ENCODE measurements at regions not wholly inside any gene's neighbourhood (a gene's known extent, or its start where the extent isn't known, plus 50 kb on each side); places are given as distances from the start of the nearest gene placed in this dataset.
A peak's percentile ranks its signal among the peaks of the same experiment; 100 is the strongest.

GRCh38 chr2:220417503-220417902 is 790.1 kb downstream of the SLC4A3 start:
- no peak for FAIRE-seq
- DNase-seq (ENCODE audit: insufficient read length, low spot score) = no peak
- TF ChIP-seq POLR2A (IDR thresholded peaks at IDR 0.05; ENCODE audit: low read depth, low read length) = no peak
- TF ChIP-seq POLR2AphosphoS5 (IDR thresholded peaks at IDR 0.05; ENCODE audit: low read depth, low read length) = no peak
- no peak for TF ChIP-seq TAF1 (IDR thresholded peaks at IDR 0.05; ENCODE audit: low read depth, low read length)
- TF ChIP-seq POU2F2 (IDR thresholded peaks at IDR 0.05; ENCODE audit: low read depth, low read length) = no peak
- TF ChIP-seq PAX5 (IDR thresholded peaks at IDR 0.05; ENCODE audit: insufficient read depth, low read length, severe bottlenecking) = no peak
- TF ChIP-seq SPI1 (IDR thresholded peaks at IDR 0.05; ENCODE audit: low read depth, low read length) = no peak

DNA sequence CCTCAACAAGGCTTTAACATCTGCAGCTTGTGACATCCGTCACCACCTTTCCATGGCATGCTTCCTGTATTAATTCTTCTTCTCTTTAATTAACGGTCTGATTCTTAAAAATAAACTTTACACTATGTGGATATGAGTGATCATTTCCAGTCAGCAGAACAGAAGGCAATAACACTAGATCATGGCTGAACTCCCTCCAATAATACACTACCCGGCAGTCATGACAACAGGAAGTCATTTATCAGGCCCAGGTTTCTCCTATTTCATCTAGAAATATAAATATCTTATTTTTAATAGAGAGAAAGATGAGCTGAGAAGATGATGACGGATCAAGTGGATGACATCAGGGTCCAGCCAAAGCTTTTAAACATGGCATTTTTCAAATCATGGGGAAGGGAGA is 792.2 kb downstream of the SLC4A3 start:
- DNase-seq (ENCODE audit: insufficient read length, low spot score) = no peak
- TF ChIP-seq POU2F2 (IDR thresholded peaks at IDR 0.05; ENCODE audit: low read depth, low read length) (no peak), POLR2A (IDR thresholded peaks at IDR 0.05; ENCODE audit: low read depth, low read length) (no peak), TAF1 (IDR thresholded peaks at IDR 0.05; ENCODE audit: low read depth, low read length) (no peak), PAX5 (IDR thresholded peaks at IDR 0.05; ENCODE audit: insufficient read depth, low read length, severe bottlenecking) (no peak), SPI1 (IDR thresholded peaks at IDR 0.05; ENCODE audit: low read depth, low read length) (no peak), POLR2AphosphoS5 (IDR thresholded peaks at IDR 0.05; ENCODE audit: low read depth, low read length) (no peak)
- no peak for FAIRE-seq

GRCh38 chr2:220420820-220421219 is 793.4 kb downstream of the SLC4A3 start:
- no peak for TF ChIP-seq TAF1 (IDR thresholded peaks at IDR 0.05; ENCODE audit: low read depth, low read length)
- TF ChIP-seq PAX5 (IDR thresholded peaks at IDR 0.05; ENCODE audit: insufficient read depth, low read length, severe bottlenecking) = no peak
- TF ChIP-seq SPI1 (IDR thresholded peaks at IDR 0.05; ENCODE audit: low read depth, low read length) = no peak
- TF ChIP-seq POU2F2 (IDR thresholded peaks at IDR 0.05; ENCODE audit: low read depth, low read length) = no peak
- no peak for TF ChIP-seq POLR2AphosphoS5 (IDR thresholded peaks at IDR 0.05; ENCODE audit: low read depth, low read length)
- no peak for TF ChIP-seq POLR2A (IDR thresholded peaks at IDR 0.05; ENCODE audit: low read depth, low read length)
- no peak for FAIRE-seq

DNA sequence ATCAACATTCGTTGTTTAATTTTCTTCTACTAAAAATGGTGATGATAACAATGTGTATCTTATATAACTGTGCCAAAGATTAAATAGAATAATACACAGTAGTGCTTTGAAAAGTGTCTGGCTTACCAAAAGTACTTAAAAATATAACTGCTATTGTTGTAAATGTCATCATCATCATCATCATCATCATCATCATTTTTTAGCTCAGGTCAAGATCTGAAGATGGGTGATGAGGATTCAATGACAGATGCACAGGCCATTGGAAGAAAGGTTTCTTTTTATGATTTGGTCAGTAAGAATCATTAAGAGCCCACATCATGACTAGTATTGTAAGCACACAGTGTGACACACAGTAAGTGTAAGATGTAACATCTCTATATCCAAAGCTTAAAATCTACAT is 795.2 kb downstream of the SLC4A3 start:
- FAIRE-seq = no peak
- TF ChIP-seq POLR2A (IDR thresholded peaks at IDR 0.05; ENCODE audit: low read depth, low read length) (no peak), POLR2AphosphoS5 (IDR thresholded peaks at IDR 0.05; ENCODE audit: low read depth, low read length) (no peak), POU2F2 (IDR thresholded peaks at IDR 0.05; ENCODE audit: low read depth, low read length) (no peak), PAX5 (IDR thresholded peaks at IDR 0.05; ENCODE audit: insufficient read depth, low read length, severe bottlenecking) (no peak), SPI1 (IDR thresholded peaks at IDR 0.05; ENCODE audit: low read depth, low read length) (no peak), TAF1 (IDR thresholded peaks at IDR 0.05; ENCODE audit: low read depth, low read length) (no peak)
- DNase-seq (ENCODE audit: insufficient read length, low spot score) = no peak

More at GRCh38 chr2:220420820-220421219, 793.4 kb downstream of the SLC4A3 start:
- no peak for DNase-seq (ENCODE audit: insufficient read length, low spot score)

DNA sequence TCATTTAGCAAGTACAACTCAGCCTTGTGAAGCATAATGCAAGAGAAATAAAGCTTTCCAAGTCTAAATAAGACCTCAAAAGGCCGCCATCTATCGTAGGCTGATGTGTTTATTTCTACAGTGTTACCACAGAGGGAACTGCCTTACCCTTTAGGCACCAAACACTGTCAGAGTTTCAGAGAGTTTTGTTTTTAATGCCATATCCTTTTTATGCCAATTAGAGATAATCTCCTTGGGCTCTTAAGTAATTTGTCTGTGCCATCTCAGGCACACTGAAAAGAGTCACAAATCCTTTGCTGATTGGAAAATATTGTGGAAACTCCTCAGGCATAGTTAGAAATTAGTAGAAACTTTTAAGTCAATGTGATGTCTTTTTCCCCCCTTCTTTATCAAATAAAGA is 797.1 kb downstream of the SLC4A3 start:
- DNase-seq (ENCODE audit: insufficient read length, low spot score) (no peak), FAIRE-seq (no peak)
- TF ChIP-seq POLR2A (IDR thresholded peaks at IDR 0.05; ENCODE audit: low read depth, low read length) (no peak), PAX5 (IDR thresholded peaks at IDR 0.05; ENCODE audit: insufficient read depth, low read length, severe bottlenecking) (no peak), TAF1 (IDR thresholded peaks at IDR 0.05; ENCODE audit: low read depth, low read length) (no peak), POLR2AphosphoS5 (IDR thresholded peaks at IDR 0.05; ENCODE audit: low read depth, low read length) (no peak), POU2F2 (IDR thresholded peaks at IDR 0.05; ENCODE audit: low read depth, low read length) (no peak), SPI1 (IDR thresholded peaks at IDR 0.05; ENCODE audit: low read depth, low read length) (no peak)

DNA sequence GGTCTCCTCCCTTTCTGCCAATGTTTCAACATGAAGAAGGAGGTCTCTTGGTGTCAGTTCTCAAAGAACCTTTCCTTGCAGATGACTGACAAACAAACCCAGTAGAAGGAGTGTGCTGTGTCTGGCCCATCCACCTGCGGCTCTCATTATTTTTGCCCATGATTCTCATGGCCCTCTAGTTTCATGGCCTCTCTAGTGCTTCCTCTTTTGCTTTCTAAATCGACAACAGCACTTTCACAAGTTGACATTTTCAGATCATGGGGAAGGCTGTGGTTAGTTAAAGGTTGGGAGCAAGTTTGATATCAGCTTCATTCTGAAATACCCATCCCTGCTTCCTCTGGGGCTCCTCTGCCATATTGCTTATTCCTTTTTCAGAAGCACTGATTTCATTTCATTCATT is 805.2 kb downstream of the SLC4A3 start:
- FAIRE-seq (no peak), DNase-seq (ENCODE audit: insufficient read length, low spot score) (no peak)
- TF ChIP-seq SPI1 (IDR thresholded peaks at IDR 0.05; ENCODE audit: low read depth, low read length) (peak; percentile 68), PAX5 (IDR thresholded peaks at IDR 0.05; ENCODE audit: insufficient read depth, low read length, severe bottlenecking) (no peak), TAF1 (IDR thresholded peaks at IDR 0.05; ENCODE audit: low read depth, low read length) (no peak)

DNA sequence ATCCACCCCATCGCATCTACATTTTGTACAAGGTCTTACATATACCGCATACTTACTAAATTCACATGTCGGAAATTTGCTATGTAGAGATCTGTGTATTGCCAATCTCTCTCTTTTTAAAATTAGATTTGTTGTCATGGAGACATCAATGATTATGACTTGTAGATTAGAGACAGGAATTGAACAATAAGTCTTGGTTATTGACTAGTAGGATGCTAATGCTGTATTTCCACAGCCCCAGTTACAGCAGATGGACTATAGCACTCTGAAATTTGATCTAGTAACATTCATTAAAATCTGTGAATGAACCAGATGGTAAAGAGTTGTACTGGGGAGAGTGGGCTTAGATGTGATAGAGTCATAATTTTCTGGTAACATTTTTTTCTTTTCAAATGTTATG is 805.7 kb downstream of the SLC4A3 start:
- no peak for FAIRE-seq
- no peak for TF ChIP-seq TAF1 (IDR thresholded peaks at IDR 0.05; ENCODE audit: low read depth, low read length)
- no peak for TF ChIP-seq POLR2AphosphoS5 (IDR thresholded peaks at IDR 0.05; ENCODE audit: low read depth, low read length)
- TF ChIP-seq SPI1 (IDR thresholded peaks at IDR 0.05; ENCODE audit: low read depth, low read length) = no peak
- no peak for TF ChIP-seq POU2F2 (IDR thresholded peaks at IDR 0.05; ENCODE audit: low read depth, low read length)
- TF ChIP-seq PAX5 (IDR thresholded peaks at IDR 0.05; ENCODE audit: insufficient read depth, low read length, severe bottlenecking) = no peak
- TF ChIP-seq POLR2A (IDR thresholded peaks at IDR 0.05; ENCODE audit: low read depth, low read length) = no peak
- DNase-seq (ENCODE audit: insufficient read length, low spot score) = no peak

- TF ChIP-seq POLR2A (IDR thresholded peaks at IDR 0.05; ENCODE audit: low read depth, low read length) = no peak
- TF ChIP-seq POLR2AphosphoS5 (IDR thresholded peaks at IDR 0.05; ENCODE audit: low read depth, low read length) = no peak
- no peak for TF ChIP-seq SPI1 (IDR thresholded peaks at IDR 0.05; ENCODE audit: low read depth, low read length)
- TF ChIP-seq PAX5 (IDR thresholded peaks at IDR 0.05; ENCODE audit: insufficient read depth, low read length, severe bottlenecking) = no peak
- TF ChIP-seq TAF1 (IDR thresholded peaks at IDR 0.05; ENCODE audit: low read depth, low read length) = no peak
- no peak for TF ChIP-seq POU2F2 (IDR thresholded peaks at IDR 0.05; ENCODE audit: low read depth, low read length)
- DNase-seq (ENCODE audit: insufficient read length, low spot score) (no peak), FAIRE-seq (no peak)
These were observed 807.0 kb downstream of the SLC4A3 start for GRCh38 chr2:220434385-220434784.

- TF ChIP-seq TAF1 (IDR thresholded peaks at IDR 0.05; ENCODE audit: low read depth, low read length) = no peak
- TF ChIP-seq POLR2A (IDR thresholded peaks at IDR 0.05; ENCODE audit: low read depth, low read length) = no peak
- TF ChIP-seq SPI1 (IDR thresholded peaks at IDR 0.05; ENCODE audit: low read depth, low read length) = no peak
- TF ChIP-seq POU2F2 (IDR thresholded peaks at IDR 0.05; ENCODE audit: low read depth, low read length) = no peak
- no peak for TF ChIP-seq POLR2AphosphoS5 (IDR thresholded peaks at IDR 0.05; ENCODE audit: low read depth, low read length)
- no peak for TF ChIP-seq PAX5 (IDR thresholded peaks at IDR 0.05; ENCODE audit: insufficient read depth, low read length, severe bottlenecking)
- FAIRE-seq = no peak
- DNase-seq (ENCODE audit: insufficient read length, low spot score) = no peak
These were observed 810.5 kb downstream of the SLC4A3 start for GRCh38 chr2:220437938-220438337.

DNA sequence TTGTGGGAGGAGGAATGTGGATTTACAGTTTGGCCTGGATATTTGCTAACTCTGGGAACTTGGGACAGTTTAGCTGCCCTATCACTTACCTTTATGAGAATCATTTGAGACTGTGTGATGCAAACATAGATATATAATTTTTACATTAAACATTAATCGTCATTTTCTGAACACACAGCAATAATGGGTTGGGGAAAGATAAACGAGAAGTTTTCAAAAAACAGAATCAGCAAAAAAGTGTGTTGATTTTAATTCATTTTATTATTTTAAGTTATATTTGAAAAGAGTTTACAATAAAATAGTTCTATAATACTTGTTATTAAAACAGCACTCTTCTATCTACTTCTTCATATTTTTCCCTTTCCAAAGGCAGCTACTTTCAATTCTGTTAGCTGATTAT is 813.3 kb downstream of the SLC4A3 start:
- TF ChIP-seq POLR2AphosphoS5 (IDR thresholded peaks at IDR 0.05; ENCODE audit: low read depth, low read length) (no peak), TAF1 (IDR thresholded peaks at IDR 0.05; ENCODE audit: low read depth, low read length) (no peak), POU2F2 (IDR thresholded peaks at IDR 0.05; ENCODE audit: low read depth, low read length) (no peak), POLR2A (IDR thresholded peaks at IDR 0.05; ENCODE audit: low read depth, low read length) (no peak), SPI1 (IDR thresholded peaks at IDR 0.05; ENCODE audit: low read depth, low read length) (no peak), PAX5 (IDR thresholded peaks at IDR 0.05; ENCODE audit: insufficient read depth, low read length, severe bottlenecking) (no peak)
- FAIRE-seq = no peak
- no peak for DNase-seq (ENCODE audit: insufficient read length, low spot score)
